ENCODE measurements at regions not wholly inside any gene's neighbourhood (a gene's known extent, or its start where the extent isn't known, plus 50 kb on each side); places are given as distances from the start of the nearest gene placed in this dataset.

GRCh38 chr14:94987409-94987808, 169.9 kb downstream of the DICER1 start (continued):
- no peak for TF ChIP-seq GABPB1 (CRISPR knock-in tag; IDR thresholded peaks at IDR 0.05)
- TF ChIP-seq ATF2 (CRISPR knock-in tag; IDR thresholded peaks at IDR 0.05; ENCODE audit: borderline replicate concordance, low read depth), result no peak
- TF ChIP-seq CDX4 (CRISPR knock-in tag; IDR thresholded peaks at IDR 0.05; ENCODE audit: borderline replicate concordance), result no peak

GRCh38 chr14:94979891-94980290, 177.4 kb downstream of the DICER1 start:
- TF ChIP-seq ZNF317 (CRISPR knock-in tag; IDR thresholded peaks at IDR 0.05; ENCODE audit: borderline replicate concordance, low read depth) (no peak), USF1 (CRISPR knock-in tag; IDR thresholded peaks at IDR 0.05) (no peak), FOXK1 (CRISPR knock-in tag; IDR thresholded peaks at IDR 0.05) (no peak), GRHL2 (CRISPR knock-in tag; IDR thresholded peaks at IDR 0.05; ENCODE audit: insufficient replicate concordance, severe bottlenecking) (no peak), GABPB1 (CRISPR knock-in tag; IDR thresholded peaks at IDR 0.05) (no peak), ZBTB43 (CRISPR knock-in tag; IDR thresholded peaks at IDR 0.05) (no peak), IRF2 (CRISPR knock-in tag; IDR thresholded peaks at IDR 0.05; ENCODE audit: borderline replicate concordance, low read depth) (no peak), ATF2 (CRISPR knock-in tag; IDR thresholded peaks at IDR 0.05; ENCODE audit: borderline replicate concordance, low read depth) (no peak), ZNF232 (CRISPR knock-in tag; IDR thresholded peaks at IDR 0.05) (no peak), E2F4 (CRISPR knock-in tag; IDR thresholded peaks at IDR 0.05; ENCODE audit: borderline replicate concordance, low read depth) (no peak), JAZF1 (CRISPR knock-in tag; IDR thresholded peaks at IDR 0.05) (no peak), SMAD3 (CRISPR knock-in tag; IDR thresholded peaks at IDR 0.05; ENCODE audit: borderline replicate concordance) (no peak), NR2C2 (CRISPR knock-in tag; IDR thresholded peaks at IDR 0.05) (no peak), IRF1 (CRISPR knock-in tag; IDR thresholded peaks at IDR 0.05) (no peak), ZNF263 (CRISPR knock-in tag; IDR thresholded peaks at IDR 0.05; ENCODE audit: low read depth) (no peak), ETV6 (CRISPR knock-in tag; IDR thresholded peaks at IDR 0.05) (no peak)
- CTCF ChIA-PET, result no interaction called here
- POLR2A ChIA-PET, result no interaction called here
- H3K27me3 Mint-ChIP-seq (ENCODE audit: low read depth), result no peaks in the 10 kb centered on the region; the same call in 1 of the 2 replicates
- DNase-seq (ENCODE audit: low spot score) (no peak), ATAC-seq (no peak)
- no peaks in the 10 kb centered on the region for H3K9me3 Mint-ChIP-seq
- peaks cover 6% of the 10 kb centered on the region for H3K4me1 Mint-ChIP-seq
- no peak overlapping the region for H3K4me3 Mint-ChIP-seq
- H3K36me3 Mint-ChIP-seq, result no peaks in the 10 kb centered on the region
- H3K27ac Mint-ChIP-seq, result no peak overlapping the region

Measured in WTC11 (cell line).